Activated B cell treated with CpG ODN at 0.5 μM for 24 hours (primary cell): ENCODE measurements at regions not wholly inside any gene's neighbourhood (a gene's known extent, or its start where the extent isn't known, plus 50 kb on each side); places are given as distances from the start of the nearest gene placed in this dataset.

ENCODE experiments used
- ATAC-seq: fragments of 200-7000 bp; cut with Tn5 transposase; one replicate; pipeline ENCODE4 v1.10.0; 2021; ENCODE audit warnings: low read depth, mild to moderate bottlenecking, moderate library complexity
- CTCF ChIA-PET: fragments of 350-600 bp; sonication (Branson Sonifier 250); formaldehyde crosslinking; loops from one replicate; lab custom pipeline; 2021; ENCODE audit warnings: antibody characterized with exemption; lab: Charles Lee
- POLR2A ChIA-PET: fragments of 350-600 bp; sonication (Branson Sonifier 250); formaldehyde crosslinking; loops from one replicate; lab custom pipeline; 2021; ENCODE audit warnings: antibody characterized with exemption; lab: Charles Lee
- DNase-seq: peaks from one replicate; pipeline ENCODE4 v3.0.0; 2022
- H3K27ac Mint-ChIP-seq: one replicate; pipeline ENCODE4 v1.8.0; 2020; ENCODE audit warnings: mixed read lengths
- H3K27me3 Mint-ChIP-seq: one replicate; pipeline ENCODE4 v1.8.0; 2021; ENCODE audit warnings: mixed read lengths
- H3K36me3 Mint-ChIP-seq: one replicate; pipeline ENCODE4 v1.8.0; 2021; ENCODE audit warnings: low read depth, mixed read lengths
- H3K4me1 Mint-ChIP-seq: one replicate; pipeline ENCODE4 v1.8.0; 2021; ENCODE audit warnings: mixed read lengths
- H3K4me3 Mint-ChIP-seq: one replicate; pipeline ENCODE4 v1.8.0; 2020; ENCODE audit warnings: mild to moderate bottlenecking, mixed read lengths
- H3K9me3 Mint-ChIP-seq: one replicate; pipeline ENCODE4 v1.8.0; 2020; ENCODE audit warnings: mixed read lengths
- intact Hi-C: fragments of 100-400 bp; cut with micrococcal nuclease; formaldehyde crosslinking; loops from one replicate; pipeline ENCODE4 v1.15.1; 2024
- TF ChIP-seq, protein P1 (sequence below): fragments of 200-600 bp; IDR thresholded peaks from one replicate; pipeline ENCODE4 v1.8.0; 2022; ENCODE audit warnings: antibody characterized with exemption, mild to moderate bottlenecking

DNA sequence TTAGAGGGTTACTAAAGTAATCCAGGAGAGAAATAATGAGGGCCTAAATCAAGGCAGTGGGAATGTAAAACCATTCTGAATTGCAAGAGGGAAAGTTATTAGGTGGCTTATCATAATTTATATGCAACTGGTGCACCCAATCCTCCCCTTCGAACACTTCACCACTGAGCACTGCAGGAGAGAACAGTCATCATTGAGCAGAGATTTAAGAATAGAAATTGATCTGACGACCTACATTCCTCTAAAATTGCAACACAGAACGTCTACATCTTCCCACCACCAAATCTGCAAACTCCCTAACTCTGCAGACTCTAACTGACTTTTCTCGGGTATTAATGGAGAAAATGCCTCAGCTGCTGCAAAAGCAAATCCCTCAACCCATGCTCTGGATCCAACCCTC, 138.5 kb upstream of the CDH20 start:
- CTCF ChIA-PET, result no interaction called here
- no peaks in the 10 kb centered on the region for H3K4me1 Mint-ChIP-seq
- no peaks in the 10 kb centered on the region for H3K36me3 Mint-ChIP-seq
- DNase-seq (no peak), ATAC-seq (no peak)
- intact Hi-C loops, result no loop called here
- no peaks in the 10 kb centered on the region for H3K27me3 Mint-ChIP-seq
- POLR2A ChIA-PET, result no interaction called here
- H3K27ac Mint-ChIP-seq, result no peak overlapping the region
- H3K9me3 Mint-ChIP-seq, result peaks cover 2% of the 10 kb centered on the region
- no peak overlapping the region for H3K4me3 Mint-ChIP-seq
- TF ChIP-seq, protein P1, sequence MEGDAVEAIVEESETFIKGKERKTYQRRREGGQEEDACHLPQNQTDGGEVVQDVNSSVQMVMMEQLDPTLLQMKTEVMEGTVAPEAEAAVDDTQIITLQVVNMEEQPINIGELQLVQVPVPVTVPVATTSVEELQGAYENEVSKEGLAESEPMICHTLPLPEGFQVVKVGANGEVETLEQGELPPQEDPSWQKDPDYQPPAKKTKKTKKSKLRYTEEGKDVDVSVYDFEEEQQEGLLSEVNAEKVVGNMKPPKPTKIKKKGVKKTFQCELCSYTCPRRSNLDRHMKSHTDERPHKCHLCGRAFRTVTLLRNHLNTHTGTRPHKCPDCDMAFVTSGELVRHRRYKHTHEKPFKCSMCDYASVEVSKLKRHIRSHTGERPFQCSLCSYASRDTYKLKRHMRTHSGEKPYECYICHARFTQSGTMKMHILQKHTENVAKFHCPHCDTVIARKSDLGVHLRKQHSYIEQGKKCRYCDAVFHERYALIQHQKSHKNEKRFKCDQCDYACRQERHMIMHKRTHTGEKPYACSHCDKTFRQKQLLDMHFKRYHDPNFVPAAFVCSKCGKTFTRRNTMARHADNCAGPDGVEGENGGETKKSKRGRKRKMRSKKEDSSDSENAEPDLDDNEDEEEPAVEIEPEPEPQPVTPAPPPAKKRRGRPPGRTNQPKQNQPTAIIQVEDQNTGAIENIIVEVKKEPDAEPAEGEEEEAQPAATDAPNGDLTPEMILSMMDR, result no peak

DNA sequence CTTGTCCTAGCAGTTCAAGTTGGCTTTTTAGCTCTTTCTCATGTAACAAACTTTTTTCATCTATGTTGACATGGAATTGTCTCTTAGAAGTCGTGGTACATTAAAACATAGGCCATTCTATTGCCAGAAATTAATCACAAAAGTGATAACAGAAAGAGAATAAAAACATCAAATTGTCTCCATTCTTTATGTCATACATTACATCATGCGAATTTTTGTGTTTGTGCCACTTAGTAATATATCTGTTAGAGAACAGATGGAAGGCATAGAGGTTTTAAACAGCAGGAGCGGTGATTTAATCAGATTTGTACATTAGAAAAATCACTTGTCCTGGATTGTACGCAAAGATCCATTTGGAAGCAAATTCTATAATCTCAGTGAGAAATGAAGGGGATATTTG, 136.5 kb upstream of the CDH20 start:
- Mint-ChIP-seq H3K27me3 (no peaks in the 10 kb centered on the region), H3K36me3 (no peaks in the 10 kb centered on the region), H3K4me1 (no peaks in the 10 kb centered on the region), H3K9me3 (peaks cover 2% of the 10 kb centered on the region), H3K27ac (no peak overlapping the region), H3K4me3 (no peak overlapping the region)
- POLR2A ChIA-PET, result no interaction called here
- TF ChIP-seq, protein P1, result no peak
- CTCF ChIA-PET, result no interaction called here
- DNase-seq (no peak), ATAC-seq (no peak)
- intact Hi-C loops, result no loop called here

DNA sequence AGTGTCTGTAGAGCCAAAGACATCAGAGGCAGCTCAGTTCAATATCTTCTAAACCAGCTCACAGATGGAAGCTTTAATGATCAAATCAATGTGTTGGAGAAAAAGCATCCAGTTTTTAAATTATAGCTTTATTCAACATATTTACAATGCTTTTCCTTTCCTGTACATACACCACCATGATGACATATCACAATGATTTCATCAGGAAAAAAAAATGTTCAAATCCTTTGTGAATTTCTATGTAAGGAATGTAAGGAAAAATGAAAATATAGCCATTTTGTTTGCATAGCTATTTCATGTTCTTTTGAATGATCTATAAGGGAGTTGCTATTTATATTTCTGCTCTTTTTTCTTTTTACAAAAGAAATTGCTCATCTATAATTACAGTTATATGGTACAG, 134.7 kb upstream of the CDH20 start:
- ATAC-seq (no peak), DNase-seq (no peak)
- Mint-ChIP-seq H3K9me3 (peaks cover 2% of the 10 kb centered on the region), H3K27me3 (no peaks in the 10 kb centered on the region), H3K27ac (no peak overlapping the region), H3K4me1 (no peaks in the 10 kb centered on the region), H3K4me3 (no peak overlapping the region), H3K36me3 (no peaks in the 10 kb centered on the region)
- TF ChIP-seq, protein P1, result no peak
- intact Hi-C loops, result no loop called here
- ChIA-PET CTCF (no interaction called here), POLR2A (no interaction called here)

DNA sequence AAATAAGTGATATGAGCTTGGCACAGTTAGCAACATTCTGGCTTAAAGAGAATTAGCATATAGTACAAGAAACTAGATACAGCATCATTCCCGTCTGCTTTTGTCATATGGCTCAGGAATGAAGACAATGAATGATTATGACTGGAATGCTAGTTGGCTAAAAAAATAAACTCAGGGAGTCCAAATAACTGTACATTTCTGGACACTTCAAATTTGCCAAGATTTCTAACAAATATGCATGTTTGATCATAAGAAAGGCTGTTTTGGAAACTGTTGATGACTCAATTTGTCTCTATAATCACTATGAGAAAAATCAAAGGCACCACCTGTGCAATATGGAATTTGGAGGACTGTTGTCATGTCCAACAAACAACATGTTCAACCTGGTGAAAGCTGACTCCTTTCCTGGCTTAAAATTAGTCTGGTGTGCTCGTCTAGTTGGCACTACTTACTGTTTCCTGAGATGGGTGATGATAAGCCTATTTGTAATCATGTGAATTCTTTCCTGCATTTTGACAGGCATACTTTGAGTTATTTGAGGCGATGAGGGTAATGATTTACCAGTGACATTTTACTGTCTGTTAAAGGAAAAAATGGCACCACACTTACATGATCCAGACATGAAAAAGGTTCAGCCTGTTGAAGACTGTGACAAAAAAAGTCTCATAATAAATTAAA, 133.9 kb upstream of the CDH20 start:
- intact Hi-C loops, result no loop called here
- no peak overlapping the region for H3K27ac Mint-ChIP-seq
- H3K27me3 Mint-ChIP-seq, result no peaks in the 10 kb centered on the region
- no peak for DNase-seq
- H3K4me3 Mint-ChIP-seq, result no peak overlapping the region
- ChIA-PET POLR2A (no interaction called here), CTCF (no interaction called here)
- peaks cover under 1% of the 10 kb centered on the region for H3K9me3 Mint-ChIP-seq
- TF ChIP-seq, protein P1, result no peak
- H3K36me3 Mint-ChIP-seq, result no peaks in the 10 kb centered on the region
- ATAC-seq, result no peak
- H3K4me1 Mint-ChIP-seq, result no peaks in the 10 kb centered on the region

DNA sequence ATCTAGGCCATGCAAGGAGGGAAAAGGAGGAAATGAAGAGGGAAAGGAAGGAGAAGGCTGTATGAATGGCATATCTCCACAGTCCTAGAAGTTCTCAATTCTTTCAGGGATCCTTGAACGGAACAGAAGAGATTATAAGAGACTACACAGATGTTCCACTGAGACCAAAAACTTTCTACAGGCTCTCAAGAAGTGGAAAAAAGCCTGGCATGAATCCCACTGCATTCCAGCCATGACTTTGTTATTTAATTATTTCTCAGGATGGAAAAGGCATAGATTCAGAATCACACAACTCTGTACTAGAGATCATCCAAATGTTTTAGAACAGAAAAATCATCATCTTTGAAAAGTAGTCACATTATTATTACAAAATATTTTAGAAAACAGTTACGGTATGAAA, 131.7 kb upstream of the CDH20 start:
- H3K4me3 Mint-ChIP-seq, result no peak overlapping the region
- no peaks in the 10 kb centered on the region for H3K4me1 Mint-ChIP-seq
- H3K27me3 Mint-ChIP-seq, result no peaks in the 10 kb centered on the region
- H3K36me3 Mint-ChIP-seq, result no peaks in the 10 kb centered on the region
- intact Hi-C loops, result no loop called here
- ChIA-PET CTCF (no interaction called here), POLR2A (no interaction called here)
- TF ChIP-seq, protein P1, result no peak
- DNase-seq (no peak), ATAC-seq (no peak)
- H3K9me3 Mint-ChIP-seq, result no peaks in the 10 kb centered on the region
- no peak overlapping the region for H3K27ac Mint-ChIP-seq
